B cell (primary cell): ENCODE measurements at regions not wholly inside any gene's neighbourhood (a gene's known extent, or its start where the extent isn't known, plus 50 kb on each side); places are given as distances from the start of the nearest gene placed in this dataset.

Experiments
- EZH2 ChIP-seq: IDR thresholded peaks from 2 replicates; pipeline ENCODE4 v1.6.1; 2012; ENCODE audit warnings: borderline replicate concordance, low read depth, mild to moderate bottlenecking, moderate library complexity, low read length; ENCODE audit not compliant: insufficient read depth, poor library complexity, severe bottlenecking
- TF ChIP-seq, protein P1 (sequence below): fragments of 200-600 bp; IDR thresholded peaks from one replicate; pipeline ENCODE4 v1.8.0; 2022; ENCODE audit warnings: antibody characterized with exemption, mild to moderate bottlenecking

DNA sequence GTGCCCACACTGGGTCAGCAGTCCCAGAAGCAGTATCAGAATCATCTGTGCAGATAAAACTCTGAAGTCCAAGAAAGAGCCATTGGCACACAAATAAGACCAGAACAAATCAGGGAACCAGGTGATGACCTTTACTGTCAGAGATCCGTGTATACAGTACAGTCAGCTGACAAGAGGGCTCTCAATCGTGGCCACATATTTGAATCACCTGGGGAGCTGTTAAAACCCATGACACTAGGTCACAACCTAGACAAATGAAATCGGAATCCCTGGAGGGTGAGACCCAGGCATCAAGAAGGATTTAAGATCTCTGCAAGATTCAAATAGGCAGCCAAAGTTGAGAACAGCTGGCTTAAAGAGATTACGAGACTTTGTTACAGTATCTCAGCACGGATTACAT, 807.1 kb downstream of the RNF144A start:
- TF ChIP-seq, protein P1, sequence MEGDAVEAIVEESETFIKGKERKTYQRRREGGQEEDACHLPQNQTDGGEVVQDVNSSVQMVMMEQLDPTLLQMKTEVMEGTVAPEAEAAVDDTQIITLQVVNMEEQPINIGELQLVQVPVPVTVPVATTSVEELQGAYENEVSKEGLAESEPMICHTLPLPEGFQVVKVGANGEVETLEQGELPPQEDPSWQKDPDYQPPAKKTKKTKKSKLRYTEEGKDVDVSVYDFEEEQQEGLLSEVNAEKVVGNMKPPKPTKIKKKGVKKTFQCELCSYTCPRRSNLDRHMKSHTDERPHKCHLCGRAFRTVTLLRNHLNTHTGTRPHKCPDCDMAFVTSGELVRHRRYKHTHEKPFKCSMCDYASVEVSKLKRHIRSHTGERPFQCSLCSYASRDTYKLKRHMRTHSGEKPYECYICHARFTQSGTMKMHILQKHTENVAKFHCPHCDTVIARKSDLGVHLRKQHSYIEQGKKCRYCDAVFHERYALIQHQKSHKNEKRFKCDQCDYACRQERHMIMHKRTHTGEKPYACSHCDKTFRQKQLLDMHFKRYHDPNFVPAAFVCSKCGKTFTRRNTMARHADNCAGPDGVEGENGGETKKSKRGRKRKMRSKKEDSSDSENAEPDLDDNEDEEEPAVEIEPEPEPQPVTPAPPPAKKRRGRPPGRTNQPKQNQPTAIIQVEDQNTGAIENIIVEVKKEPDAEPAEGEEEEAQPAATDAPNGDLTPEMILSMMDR: no peak
- no peak for TF ChIP-seq EZH2
